ENCODE measurements at regions not wholly inside any gene's neighbourhood (a gene's known extent, or its start where the extent isn't known, plus 50 kb on each side); places are given as distances from the start of the nearest gene placed in this dataset.
"Not testable (repeated sequence)": the region's sequence is repeated elsewhere in the genome, so short reads cannot be mapped to it uniquely, and the experiment has no call there.

GRCh38 chr2:144106104-144106503 is 413.8 kb downstream of the ZEB2 start:
- TF ChIP-seq, protein P1, sequence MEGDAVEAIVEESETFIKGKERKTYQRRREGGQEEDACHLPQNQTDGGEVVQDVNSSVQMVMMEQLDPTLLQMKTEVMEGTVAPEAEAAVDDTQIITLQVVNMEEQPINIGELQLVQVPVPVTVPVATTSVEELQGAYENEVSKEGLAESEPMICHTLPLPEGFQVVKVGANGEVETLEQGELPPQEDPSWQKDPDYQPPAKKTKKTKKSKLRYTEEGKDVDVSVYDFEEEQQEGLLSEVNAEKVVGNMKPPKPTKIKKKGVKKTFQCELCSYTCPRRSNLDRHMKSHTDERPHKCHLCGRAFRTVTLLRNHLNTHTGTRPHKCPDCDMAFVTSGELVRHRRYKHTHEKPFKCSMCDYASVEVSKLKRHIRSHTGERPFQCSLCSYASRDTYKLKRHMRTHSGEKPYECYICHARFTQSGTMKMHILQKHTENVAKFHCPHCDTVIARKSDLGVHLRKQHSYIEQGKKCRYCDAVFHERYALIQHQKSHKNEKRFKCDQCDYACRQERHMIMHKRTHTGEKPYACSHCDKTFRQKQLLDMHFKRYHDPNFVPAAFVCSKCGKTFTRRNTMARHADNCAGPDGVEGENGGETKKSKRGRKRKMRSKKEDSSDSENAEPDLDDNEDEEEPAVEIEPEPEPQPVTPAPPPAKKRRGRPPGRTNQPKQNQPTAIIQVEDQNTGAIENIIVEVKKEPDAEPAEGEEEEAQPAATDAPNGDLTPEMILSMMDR (IDR thresholded peaks at IDR 0.05), result not testable (repeated sequence)
- TF ChIP-seq EZH2 (IDR thresholded peaks at IDR 0.05), result not testable (repeated sequence)

Measured in neural progenitor cell (in vitro differentiated cells).